Breast epithelium (tissue), 3 donors: ENCODE measurements at regions not wholly inside any gene's neighbourhood (a gene's known extent, or its start where the extent isn't known, plus 50 kb on each side); places are given as distances from the start of the nearest gene placed in this dataset.

Experiments used
- POLR2A ChIP-seq: fragments of 450-650 bp; IDR thresholded peaks from one replicate; pipeline ENCODE4 v1.6.1; 2016; ENCODE audit warnings: antibody characterized with exemption, mild to moderate bottlenecking, moderate library complexity
- POLR2AphosphoS5 ChIP-seq, 3 donors: sonication (generic); formaldehyde crosslinking; IDR thresholded peaks; one replicate each; pipeline ENCODE4 v1.6.1; 2017; ENCODE audit warnings: antibody characterized with exemption in 3 of 3
- TF ChIP-seq, protein P1 (sequence below), 3 donors: fragments of 450-650 bp; IDR thresholded peaks; one replicate each; pipeline ENCODE4 v1.5.1; 2016 to 2017; ENCODE audit warnings: antibody characterized with exemption in 3 of 3, mild to moderate bottlenecking in 3 of 3, moderate library complexity in 3 of 3

DNA sequence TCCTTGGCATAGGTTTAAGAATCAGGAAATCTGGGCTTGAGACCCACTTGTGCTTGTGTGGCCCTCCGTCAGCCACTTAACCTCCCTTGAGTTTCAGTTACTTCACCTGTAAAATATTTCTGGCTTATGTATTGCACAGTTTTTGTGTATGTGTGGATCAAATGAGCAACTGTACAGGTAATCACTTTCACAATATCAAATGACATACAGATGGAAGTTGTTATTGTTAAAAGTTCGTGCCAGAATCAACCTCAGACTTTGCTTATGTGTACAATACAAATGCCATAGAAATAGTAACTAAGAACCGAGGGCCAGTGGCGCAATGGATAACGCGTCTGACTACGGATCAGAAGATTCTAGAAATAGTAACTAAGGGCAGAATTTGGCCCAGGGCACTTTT is 65.6 kb upstream of the KIF13A start:
- TF ChIP-seq, protein P1, sequence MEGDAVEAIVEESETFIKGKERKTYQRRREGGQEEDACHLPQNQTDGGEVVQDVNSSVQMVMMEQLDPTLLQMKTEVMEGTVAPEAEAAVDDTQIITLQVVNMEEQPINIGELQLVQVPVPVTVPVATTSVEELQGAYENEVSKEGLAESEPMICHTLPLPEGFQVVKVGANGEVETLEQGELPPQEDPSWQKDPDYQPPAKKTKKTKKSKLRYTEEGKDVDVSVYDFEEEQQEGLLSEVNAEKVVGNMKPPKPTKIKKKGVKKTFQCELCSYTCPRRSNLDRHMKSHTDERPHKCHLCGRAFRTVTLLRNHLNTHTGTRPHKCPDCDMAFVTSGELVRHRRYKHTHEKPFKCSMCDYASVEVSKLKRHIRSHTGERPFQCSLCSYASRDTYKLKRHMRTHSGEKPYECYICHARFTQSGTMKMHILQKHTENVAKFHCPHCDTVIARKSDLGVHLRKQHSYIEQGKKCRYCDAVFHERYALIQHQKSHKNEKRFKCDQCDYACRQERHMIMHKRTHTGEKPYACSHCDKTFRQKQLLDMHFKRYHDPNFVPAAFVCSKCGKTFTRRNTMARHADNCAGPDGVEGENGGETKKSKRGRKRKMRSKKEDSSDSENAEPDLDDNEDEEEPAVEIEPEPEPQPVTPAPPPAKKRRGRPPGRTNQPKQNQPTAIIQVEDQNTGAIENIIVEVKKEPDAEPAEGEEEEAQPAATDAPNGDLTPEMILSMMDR (IDR thresholded peaks at IDR 0.05) = no peak
- TF ChIP-seq POLR2AphosphoS5 (IDR thresholded peaks at IDR 0.05) (no peak), POLR2A (no peak)
